Iris pigment epithelial cell (primary cell): ENCODE measurements at regions not wholly inside any gene's neighbourhood (a gene's known extent, or its start where the extent isn't known, plus 50 kb on each side); places are given as distances from the start of the nearest gene placed in this dataset.
"Not testable (repeated sequence)": the region's sequence is repeated elsewhere in the genome, so short reads cannot be mapped to it uniquely, and the experiment has no call there.

Source experiments
- DNase-seq: peaks from one replicate; pipeline ENCODE4 v3.0.0-alpha.2; 2011; ENCODE audit warnings: low read depth

DNA sequence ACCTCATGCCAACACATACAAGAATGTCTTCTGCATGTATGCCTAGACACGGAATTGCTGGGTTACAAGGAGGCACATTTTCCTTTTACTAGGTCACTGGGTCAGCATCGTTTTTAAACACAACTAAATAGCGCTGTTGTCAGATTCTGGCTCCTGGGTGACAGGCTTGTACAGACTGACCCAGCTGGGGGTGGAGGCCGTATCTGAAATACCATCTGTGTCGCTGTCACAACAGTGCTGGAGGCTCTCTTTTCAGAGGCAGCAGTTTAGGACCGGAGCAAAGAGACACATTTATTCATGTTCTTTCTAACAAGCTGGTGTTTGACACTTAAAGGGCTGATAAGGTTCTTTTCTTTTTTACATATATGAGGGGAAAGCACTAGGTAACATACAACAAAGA lies 403.0 kb upstream of the ASIC2 start:
- DNase-seq: no peak

DNA sequence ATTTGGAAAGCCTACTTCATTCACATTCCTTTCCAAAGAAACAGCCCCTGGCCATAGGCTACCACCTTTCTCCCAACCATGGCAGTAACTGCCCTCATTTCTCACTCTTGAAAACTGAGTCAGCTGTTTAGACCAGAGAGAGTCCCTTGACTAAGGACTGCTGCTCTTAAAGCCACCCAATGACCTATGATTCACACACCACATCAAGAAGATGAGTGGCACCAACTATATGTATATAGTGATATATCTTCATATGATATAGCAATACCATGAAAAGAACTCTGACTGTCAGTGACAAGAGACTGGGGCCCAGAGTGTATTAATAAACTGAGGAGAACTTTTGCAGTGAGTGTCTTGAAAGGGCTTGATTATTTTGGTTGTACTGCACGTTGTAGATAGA lies 404.5 kb upstream of the ASIC2 start:
- no peak for DNase-seq

DNA sequence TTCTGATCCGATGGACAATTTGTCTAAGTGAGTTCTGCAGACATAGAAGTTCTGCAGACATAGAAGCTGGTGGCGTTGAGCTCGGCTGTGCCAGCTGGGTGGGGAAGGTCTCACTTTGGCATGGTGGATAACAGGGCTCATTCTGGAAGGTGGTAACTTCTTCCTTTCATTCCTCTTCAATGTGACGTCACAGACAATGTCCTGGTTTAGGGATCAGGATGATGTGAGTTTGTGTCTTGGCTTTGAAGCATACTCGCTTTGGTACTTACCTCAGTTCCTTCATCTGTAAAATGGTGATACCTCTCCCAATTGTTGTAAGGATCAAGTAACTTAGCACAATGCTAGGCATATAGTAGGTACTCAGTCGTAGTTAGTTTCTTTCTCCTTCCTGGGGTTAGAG lies 408.8 kb upstream of the ASIC2 start:
- DNase-seq: no peak

DNA sequence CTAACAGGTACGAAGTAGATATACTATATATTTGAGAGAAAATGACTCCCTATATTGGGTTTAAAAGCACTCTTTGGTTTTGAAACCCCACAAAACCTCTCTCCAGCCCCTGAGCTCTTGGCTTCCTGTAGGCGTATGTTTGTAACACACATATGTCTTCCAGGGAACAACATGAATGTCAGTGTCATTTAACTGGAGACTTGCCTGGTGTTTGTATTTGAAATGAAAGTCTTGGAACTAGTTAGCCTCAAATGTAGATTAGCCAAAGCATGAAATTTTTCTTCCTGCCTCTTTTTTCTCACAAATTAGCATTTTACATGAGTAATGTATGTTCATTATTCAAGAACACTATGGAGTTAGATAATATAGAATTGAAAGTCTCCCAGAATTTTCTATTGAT lies 411.8 kb upstream of the ASIC2 start:
- DNase-seq: no peak

DNA sequence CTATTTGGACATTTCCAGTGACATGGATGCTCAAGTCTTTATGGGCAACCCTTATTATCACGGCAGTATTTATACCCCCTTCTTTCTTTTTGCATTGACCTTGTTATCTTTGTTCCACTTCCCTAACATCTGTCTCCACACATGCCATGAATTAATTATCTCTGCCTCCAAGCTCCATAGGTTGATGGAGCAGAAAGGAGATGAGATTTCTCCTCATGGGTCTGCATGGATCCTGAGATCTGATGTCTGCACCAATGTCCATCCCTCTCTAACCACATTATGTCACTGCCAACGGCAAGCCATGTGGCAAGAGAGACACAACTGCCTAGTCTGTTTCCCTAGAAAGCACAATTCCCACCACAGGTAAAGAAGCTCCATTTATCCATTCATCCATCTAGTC lies 416.8 kb upstream of the ASIC2 start:
- DNase-seq: no peak

DNA sequence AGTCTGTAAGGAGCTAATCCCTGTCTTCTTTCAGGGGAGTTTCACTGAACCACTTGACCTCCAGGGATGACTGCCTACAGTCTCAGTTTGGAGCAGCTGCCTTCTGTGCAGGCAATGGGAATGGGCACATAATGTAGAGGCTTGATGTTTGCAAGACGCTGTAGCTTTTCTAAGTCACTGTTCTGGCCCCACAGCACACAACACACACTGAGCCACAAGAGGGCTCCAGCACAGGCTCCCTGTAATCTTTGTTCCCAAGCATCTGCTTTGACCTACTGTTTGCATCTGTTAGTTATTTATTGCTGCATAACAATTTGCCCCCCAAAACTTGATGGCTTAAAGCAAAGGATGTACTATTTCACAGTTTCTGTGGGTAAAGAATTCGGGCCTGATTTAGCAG lies 419.0 kb upstream of the ASIC2 start:
- no peak for DNase-seq

DNA sequence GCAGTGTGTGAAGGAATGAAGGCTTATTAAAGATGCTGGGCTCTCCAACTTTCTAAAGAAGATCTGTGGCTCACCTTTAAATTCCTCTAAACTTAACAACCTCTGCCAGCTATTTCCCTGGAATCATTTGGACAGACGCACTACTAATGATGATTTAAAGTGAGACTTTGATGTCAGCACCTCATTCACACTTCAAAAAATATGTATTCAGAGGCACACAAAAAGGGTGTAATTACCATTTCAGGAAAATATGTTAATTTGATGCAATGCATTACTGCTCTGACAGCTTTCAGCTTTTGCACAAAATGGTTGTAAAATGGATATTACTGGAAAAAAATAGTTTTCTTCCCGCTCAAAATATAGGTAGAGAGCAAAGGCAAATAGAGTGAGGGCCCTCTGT lies 423.9 kb upstream of the ASIC2 start:
- no peak for DNase-seq

DNA sequence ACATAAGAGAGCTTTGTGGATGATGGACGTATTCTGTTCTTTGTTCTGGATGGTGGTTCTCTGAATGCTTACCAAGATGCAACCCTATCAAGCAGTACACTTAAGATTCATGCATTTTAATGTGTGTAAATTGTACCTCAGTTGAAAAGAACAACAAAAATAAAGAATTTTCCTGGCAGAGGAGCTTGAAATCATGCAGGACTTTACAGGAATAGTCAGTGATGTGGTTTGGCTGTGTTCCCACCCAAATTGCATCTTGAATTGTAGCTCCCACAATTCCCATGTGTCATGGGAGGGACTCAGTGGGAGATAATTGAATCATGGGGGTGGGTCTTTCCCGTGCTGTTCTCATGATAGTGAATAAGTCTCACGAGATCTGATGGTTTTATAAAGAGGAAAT lies 430.6 kb upstream of the ASIC2 start:
- not testable (repeated sequence) for DNase-seq

DNA sequence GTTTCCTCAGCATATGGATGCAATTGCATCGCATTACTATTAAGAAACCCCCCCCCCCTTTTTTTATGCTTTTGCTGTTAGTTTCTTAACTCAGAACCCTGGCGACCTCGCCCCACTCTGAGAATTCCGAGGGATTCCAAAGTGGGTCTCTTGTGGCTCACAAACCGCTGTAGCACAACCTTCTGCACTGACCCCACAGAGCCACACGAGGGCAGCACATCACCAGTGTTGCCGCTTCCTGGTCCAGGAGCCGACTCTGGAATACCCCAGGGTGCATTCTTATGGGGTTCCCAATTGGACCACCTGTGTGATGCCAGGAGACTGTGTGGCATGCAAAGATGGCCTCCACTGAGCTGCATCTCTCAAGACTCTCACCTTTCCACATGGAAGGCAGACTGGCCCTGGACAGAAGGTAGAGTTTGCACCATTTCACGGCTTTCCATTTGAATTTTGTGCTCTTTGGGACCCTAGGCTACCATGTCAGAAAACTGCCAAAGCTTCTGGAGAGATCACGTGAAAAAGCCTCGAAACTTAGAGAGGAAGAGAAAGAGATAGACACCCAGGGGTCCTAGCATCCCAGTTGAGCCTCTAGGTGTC lies 432.7 kb upstream of the ASIC2 start:
- peak; percentile 1 for DNase-seq

DNA sequence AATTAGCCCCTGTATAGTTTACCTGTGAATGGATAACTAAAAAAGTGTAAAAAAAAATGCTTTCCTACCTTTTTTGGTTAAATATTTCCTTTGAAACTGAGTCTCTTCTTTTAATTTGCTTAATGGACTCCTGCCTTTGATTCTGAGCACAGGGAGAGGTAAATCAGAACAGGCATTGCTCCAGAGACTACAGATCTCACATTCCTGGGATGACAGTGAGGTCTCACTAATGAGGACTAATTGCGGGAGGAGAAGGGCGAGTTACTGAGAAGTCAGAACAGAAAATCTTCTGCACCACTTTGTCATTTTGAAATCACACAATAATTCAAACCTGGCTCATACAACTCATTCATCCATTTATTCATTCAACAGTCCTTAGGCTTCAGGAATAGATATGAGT lies 437.0 kb upstream of the ASIC2 start:
- DNase-seq: no peak

DNA sequence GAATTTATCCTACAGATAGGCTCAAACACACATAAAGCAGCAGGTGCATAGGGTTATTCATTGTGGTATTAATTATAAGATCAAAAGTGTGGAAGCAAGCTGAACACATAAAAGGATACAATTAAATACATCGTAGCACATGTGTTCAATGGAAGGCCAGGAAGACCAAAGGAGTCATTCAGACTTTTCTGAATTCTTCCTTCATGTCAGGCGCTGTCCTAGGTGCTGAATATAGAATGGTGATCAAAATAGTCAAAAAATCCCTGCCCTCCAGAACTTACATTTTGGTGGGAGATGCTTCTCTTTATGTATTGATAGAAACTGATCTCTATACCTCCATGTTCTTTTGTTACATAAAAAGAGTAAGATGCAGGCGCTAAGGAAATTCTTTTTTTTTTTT lies 439.0 kb upstream of the ASIC2 start:
- no peak for DNase-seq

DNA sequence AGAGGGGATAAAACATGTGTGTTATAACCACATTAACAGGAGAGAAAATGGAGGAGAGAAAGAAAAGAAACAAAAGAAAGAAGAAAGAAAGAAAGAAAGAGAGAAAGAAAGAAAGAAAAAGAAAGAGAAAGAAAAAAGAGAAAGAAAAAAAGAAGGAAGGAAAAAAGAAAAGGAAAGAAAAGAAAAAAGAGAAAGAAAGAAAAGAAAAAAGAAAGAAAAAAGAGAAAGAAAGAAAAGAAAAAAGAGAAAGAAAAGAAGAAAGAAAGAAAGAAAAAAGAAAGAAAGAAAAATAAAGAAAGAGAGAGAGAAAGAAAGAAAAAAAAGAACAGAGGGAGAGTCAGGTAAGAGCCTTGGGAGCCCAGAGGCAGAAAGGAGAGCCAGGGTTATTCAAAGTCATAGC lies 446.6 kb upstream of the ASIC2 start:
- DNase-seq: no peak

DNA sequence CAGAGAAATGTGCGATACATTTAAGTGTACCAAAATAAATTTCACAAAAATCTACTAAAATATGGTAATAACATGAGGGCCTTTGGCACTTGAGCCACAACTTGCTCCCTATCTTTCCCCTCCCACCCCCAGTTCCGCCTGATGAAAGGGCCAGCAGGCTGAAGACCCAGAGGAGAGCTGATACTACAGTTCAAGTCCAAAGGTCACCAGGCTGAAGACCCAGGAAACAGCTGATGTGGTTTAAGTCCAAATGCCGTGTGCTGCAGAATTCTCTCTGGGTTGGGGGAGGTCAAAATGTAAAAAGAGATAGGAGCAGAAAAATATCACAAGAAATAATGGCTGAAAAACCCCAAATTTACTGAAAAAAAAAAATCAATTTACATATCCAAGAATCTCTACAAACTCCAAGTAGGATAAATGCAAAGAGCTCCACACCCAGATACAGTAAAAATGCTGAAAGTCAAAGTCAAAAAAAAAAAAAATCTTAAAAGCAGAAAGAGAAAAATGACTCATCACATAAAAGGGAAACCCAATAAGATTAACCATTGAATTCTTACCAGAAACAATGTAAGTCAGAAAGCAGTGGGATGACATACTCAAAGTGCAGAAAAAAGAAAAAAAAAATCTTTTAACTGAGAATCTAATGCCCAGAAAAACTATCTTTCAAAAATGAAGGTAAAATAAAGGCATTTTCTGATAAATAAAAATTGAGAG lies 452.1 kb upstream of the ASIC2 start:
- no peak for DNase-seq

DNA sequence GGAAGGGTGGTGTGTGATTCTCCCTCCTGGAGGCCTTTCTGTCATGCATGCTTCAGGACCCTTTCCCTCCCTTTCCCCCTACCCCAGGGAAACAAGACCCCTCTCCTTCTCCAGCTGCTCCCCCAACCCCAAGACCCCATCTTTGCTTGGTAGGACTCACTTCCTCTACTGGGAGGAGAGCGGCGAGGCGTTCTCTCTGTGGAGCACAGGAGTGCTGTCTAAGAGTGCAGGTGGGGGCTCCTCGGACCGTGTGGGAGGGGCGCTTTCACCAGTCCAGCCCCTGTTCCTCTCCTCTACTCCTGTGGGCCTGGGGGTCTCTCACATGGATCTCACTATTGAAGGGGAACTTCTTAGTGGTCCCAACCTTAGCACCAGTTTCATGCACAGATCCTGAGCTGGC lies 456.1 kb upstream of the ASIC2 start:
- DNase-seq: no peak

DNA sequence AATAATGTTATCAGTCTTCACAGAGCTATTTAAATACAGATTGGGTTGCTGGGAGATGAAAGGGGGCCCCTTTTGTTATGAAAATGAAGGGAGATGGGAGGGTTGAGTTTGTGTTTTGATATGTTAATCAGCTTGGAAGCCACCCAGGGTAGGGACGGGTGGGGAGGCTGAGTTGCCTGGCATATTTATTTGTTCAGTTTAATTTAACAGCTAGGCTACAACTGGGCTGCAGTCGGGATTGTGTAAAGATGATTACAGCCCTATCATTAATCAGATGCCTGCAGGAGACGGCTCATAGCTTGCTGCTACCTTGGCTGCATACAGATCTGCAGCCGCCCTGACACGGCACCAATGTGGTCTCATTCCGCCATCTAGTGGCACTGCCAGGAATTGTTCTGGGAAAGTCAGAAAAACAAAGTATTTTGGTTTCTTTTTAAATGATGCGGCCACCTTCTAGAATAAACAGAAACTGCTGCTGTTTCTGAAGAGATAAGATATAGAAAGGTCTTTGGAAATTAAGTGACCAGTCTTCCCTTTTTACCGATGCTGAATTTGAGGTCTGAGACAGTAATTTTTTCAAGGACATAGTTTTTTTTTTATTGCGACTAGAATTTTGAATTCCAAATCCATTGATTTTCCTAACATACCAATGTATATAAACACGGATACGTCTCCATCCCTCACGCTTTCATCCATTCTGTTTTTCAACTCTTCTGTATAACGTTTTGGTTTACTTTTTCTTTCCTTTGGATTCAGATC lies 458.0 kb upstream of the ASIC2 start:
- DNase-seq: peak; percentile 47

DNA sequence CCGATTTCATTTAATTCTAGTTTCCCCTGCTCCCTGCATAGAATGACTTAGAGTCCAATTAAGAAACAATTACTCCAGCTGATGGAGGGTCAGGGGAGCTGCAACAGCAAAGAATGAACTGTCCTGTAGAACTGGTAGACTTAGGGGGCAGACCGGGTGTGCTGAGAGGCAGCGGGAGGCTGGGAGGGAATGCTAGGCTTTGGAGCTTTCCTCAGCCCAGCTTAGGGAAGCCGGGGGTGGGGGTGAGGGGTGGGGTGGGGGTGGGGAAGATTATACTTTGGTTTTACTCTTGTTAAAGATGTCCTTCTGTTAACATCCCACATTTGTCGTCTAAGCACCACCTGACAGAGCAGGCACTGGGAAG lies 458.6 kb upstream of the ASIC2 start:
- DNase-seq: no peak

DNA sequence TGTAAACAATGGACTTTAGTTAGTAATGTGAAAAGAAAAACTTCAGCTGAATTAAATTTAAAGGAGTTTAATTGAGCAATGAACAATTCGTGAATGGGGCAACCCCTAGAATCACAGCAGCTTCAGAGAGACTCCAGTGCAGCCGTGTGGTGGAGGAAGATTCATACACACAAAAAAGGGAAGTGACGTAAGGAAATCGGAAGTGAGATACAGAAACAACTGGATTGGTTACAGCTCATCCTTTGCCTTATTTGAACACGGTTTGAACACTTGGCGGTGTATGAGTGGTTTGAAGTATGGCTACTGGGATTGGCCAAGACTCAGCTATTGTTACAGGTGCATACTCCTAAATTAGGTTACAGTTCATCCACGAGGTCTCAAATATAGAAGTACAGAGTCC lies 460.4 kb upstream of the ASIC2 start:
- DNase-seq: no peak

DNA sequence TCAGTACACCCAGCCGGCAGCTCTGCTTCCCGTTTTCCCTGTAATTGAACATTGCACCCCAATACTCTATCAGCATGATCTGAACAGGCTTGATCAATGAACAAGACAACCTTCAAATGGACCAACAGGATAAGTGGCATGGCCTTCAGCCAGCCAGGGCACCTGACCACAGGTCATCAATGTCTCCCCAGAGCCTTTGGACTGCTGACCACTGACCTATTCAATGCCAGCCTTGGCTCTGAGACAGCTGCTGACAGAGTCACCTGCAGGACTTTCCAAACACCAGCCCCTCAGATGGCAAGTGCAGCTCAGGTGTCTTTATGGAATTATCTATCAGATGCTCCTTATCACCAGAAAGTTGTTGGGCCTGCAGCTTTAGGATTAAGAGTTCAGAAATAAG lies 462.9 kb upstream of the ASIC2 start:
- DNase-seq: no peak

DNA sequence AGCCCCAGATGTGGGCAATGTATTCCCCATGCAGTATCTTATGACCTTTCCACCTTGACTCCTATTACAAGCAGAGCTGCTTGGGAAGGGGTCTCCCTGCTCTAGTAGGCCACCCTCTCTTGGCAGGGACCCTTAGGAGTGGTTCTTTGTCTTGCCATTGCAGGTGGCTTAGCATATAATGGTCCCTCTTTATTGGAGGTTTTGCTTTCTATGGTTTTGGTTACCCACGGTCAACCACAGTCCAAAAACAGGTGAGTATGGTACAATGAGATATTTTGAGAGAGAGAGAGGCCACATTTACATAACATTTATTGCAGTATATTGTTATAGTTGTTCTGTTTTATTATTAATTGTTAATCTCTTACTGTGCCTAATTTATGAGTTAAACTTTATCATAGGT lies 472.8 kb upstream of the ASIC2 start:
- DNase-seq: no peak

DNA sequence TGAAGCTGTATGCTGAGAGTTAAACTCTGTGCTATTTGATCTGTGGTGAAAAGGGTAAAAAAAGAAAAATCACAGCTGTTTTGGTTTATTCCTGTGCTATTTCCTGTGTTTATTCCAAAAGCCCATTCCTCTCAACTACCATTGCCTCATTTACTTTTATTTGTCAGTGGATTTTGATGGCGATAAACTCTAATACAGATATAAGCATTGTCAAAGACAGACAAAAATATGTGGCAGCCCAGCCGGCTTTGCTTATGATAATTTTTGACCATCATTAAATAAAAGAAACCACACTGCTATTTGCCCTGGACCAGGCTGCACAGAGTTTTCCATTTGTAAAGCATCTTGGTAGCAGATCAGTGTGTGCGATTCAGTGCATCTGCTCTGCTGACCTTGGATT lies 473.6 kb upstream of the ASIC2 start:
- DNase-seq: no peak

DNA sequence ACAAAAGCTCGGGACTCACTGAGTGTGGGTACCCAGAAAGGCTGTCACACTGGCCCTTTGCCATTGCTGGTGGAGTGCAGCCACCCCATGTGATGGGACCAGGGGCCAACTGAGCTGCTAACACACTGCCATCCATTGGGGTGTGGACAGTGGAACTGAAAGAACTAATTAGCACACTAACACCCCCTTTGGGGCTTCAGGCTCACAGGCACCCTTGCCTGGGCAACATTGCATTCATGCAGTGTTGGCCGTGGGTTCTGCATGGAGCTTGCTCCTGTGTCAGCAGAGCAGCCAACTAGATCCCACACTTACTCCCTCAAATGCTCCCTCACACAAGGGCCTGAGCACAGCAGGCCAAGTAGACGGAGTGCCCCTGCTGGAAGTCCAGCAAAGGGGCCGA lies 476.0 kb upstream of the ASIC2 start:
- no peak for DNase-seq

DNA sequence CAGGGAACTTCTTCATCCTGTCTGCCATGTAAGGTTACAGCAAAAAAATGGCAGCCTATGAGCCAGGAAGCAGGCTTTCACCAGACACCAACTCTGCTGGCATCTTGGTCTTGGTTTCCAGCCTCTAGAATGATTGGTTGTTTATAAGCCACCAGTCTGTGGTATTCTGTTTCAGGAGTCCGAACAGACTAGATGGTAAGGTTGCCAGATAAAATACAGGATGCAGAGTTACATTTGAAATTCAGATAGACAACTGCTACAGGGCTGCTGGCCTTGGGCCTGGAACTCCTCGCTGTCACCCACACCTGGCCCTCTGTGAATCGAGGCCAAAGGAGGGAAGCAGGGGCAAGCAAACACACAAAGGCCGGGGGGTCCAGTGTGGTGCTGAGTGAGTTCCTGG lies 478.8 kb upstream of the CCL2 start:
- DNase-seq: no peak

DNA sequence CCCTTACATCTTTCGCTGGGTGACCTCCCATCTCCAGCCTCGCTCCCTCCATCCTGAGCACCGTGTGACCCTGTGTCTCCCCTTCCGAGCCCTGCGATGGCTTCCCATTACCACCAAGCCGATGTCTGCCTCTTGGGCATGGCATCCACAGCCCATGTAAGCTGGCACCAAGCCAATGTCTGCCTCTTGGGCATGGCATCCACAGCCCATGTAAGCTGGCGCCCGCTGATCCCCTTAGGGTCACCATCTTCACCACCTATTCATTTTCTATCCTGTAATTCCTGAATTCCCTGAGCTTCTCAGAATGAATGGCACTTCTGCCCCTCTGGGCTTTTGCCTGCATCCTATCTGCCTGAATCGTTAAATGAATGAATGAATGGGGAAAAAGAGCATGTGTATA lies 478.2 kb upstream of the CCL2 start:
- no peak for DNase-seq

DNA sequence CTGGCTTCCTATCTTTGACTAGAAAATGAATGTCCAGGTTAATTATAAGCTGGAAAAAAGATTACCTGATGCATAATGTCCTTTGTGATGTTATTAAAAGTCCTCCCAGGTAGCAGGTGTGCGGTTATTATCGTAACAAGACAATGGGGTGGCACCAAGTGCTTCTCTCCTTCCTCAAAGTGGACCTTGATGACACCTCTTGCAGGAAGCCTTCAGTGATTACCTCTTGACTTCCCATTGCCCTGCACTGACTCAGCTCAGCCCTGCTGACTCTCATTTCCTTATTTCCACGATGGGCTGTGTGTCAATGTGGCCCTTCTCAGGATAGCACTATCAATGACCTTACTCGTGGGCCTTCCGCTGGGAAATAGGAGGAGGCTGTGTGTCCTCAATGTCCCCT lies 477.4 kb upstream of the CCL2 start:
- DNase-seq: no peak
